Naive thymus-derived CD4-positive, alpha-beta T cell (primary cell): ENCODE measurements at regions not wholly inside any gene's neighbourhood (a gene's known extent, or its start where the extent isn't known, plus 50 kb on each side); places are given as distances from the start of the nearest gene placed in this dataset.

ENCODE experiments used
- ATAC-seq: fragments of 150-1000 bp; cut with Tn5 transposase; 2 replicates; pipeline ENCODE4 v1.10.0; 2021; ENCODE audit warnings: mild to moderate bottlenecking, moderate library complexity
- CTCF ChIA-PET: fragments of 350-600 bp; sonication (Branson Sonifier 250); formaldehyde crosslinking; loops from one replicate; lab custom pipeline; 2021; ENCODE audit warnings: antibody characterized with exemption; lab: Charles Lee
- POLR2A ChIA-PET: fragments of 350-600 bp; sonication (Branson Sonifier 250); formaldehyde crosslinking; loops from one replicate; lab custom pipeline; 2021; ENCODE audit warnings: antibody characterized with exemption, inconsistent platforms; lab: Charles Lee
- DNase-seq, 9 donors: peaks; one replicate each; pipeline versions ENCODE4 v3.0.0 to v3.0.0-alpha.2; 2020 to 2022; ENCODE audit warnings: mixed read lengths in 1 of 9
- H3K27ac ChIP-seq: one replicate; pipeline ENCODE4 v1.7.0; 2013; ENCODE audit warnings: mild to moderate bottlenecking, low read depth, low read length, moderate library complexity
- H3K27me3 ChIP-seq, 2 donors: one replicate each; pipeline ENCODE4 v1.7.0; 2013; ENCODE audit warnings: low read length in 2 of 2, mild to moderate bottlenecking in 2 of 2, moderate library complexity in 2 of 2; ENCODE audit not compliant: control insufficient read depth in 2 of 2, insufficient read depth in 2 of 2
- H3K36me3 ChIP-seq, 3 experiments: 1 replicate in 2 of 3; 2 replicates in 1 of 3; pipeline ENCODE4 v1.7.0; 2013; ENCODE audit warnings: low read length in 3 of 3, mild to moderate bottlenecking in 3 of 3, moderate library complexity in 1 of 3; ENCODE audit not compliant: insufficient read depth in 3 of 3, control insufficient read depth in 2 of 3
- H3K4me1 ChIP-seq, 2 donors: one replicate each; pipeline ENCODE4 v1.7.0; 2013; ENCODE audit warnings: low read length in 2 of 2, mild to moderate bottlenecking in 2 of 2, moderate library complexity in 1 of 2; ENCODE audit not compliant: control insufficient read depth in 2 of 2, insufficient read depth in 2 of 2
- H3K4me3 ChIP-seq: 2 replicates; pipeline ENCODE4 v1.7.0; 2013; ENCODE audit warnings: mild to moderate bottlenecking, low read length
- H3K9me3 ChIP-seq, 3 experiments: 1 replicate in 2 of 3; 2 replicates in 1 of 3; pipeline ENCODE4 v1.7.0; 2013; ENCODE audit warnings: low read length in 3 of 3; ENCODE audit not compliant: control insufficient read depth in 2 of 3
- H3K27ac Mint-ChIP-seq, 9 donors: one replicate each; pipeline ENCODE4 v1.8.0; 2020 to 2022; ENCODE audit warnings: mixed read lengths in 9 of 9, mild to moderate bottlenecking in 8 of 9, moderate library complexity in 5 of 9, inconsistent platforms in 2 of 9
- H3K27me3 Mint-ChIP-seq, 5 donors: one replicate each; pipeline ENCODE4 v1.8.0; 2021 to 2022; ENCODE audit warnings: mixed read lengths in 5 of 5, mild to moderate bottlenecking in 1 of 5
- H3K36me3 Mint-ChIP-seq, 5 donors: one replicate each; pipeline ENCODE4 v1.8.0; 2020 to 2022; ENCODE audit warnings: mixed read lengths in 5 of 5, mild to moderate bottlenecking in 3 of 5, inconsistent platforms in 1 of 5
- H3K4me1 Mint-ChIP-seq, 7 donors: one replicate each; pipeline ENCODE4 v1.8.0; 2020 to 2022; ENCODE audit warnings: mixed read lengths in 7 of 7, mild to moderate bottlenecking in 3 of 7, inconsistent platforms in 1 of 7
- H3K4me3 Mint-ChIP-seq, 10 donors: one replicate each; pipeline ENCODE4 v1.8.0; 2020 to 2022; ENCODE audit warnings: mild to moderate bottlenecking in 10 of 10, mixed read lengths in 10 of 10, moderate library complexity in 6 of 10, inconsistent platforms in 2 of 10
- H3K9me3 Mint-ChIP-seq, 11 donors: one replicate each; pipeline ENCODE4 v1.8.0; 2020 to 2022; ENCODE audit warnings: mixed read lengths in 11 of 11, mild to moderate bottlenecking in 4 of 11, inconsistent platforms in 1 of 11, moderate library complexity in 1 of 11
- intact Hi-C, 2 donors: fragments of 100-400 bp; cut with micrococcal nuclease; formaldehyde crosslinking; loops; one replicate each; pipeline ENCODE4 v1.15.1; 2023

GRCh38 chr15:56868170-56868569, 50.3 kb upstream of the TCF12 start:
- DNase-seq = no peak
- H3K4me1 Mint-ChIP-seq = no peaks in the 10 kb centered on the region
- Histone ChIP-seq H3K4me1 (no peaks in the 10 kb centered on the region), H3K36me3 (no peaks in the 10 kb centered on the region), H3K9me3 (no peaks in the 10 kb centered on the region), H3K27ac (no peak overlapping the region), H3K4me3 (no peak overlapping the region), H3K27me3 (no peaks in the 10 kb centered on the region)
- H3K36me3 Mint-ChIP-seq = no peaks in the 10 kb centered on the region
- ChIA-PET POLR2A (no interaction called here), CTCF (no interaction called here)
- peaks cover 0 to 3% (median 0%) of the 10 kb centered on the region in 5 donors for H3K27me3 Mint-ChIP-seq
- no peak for ATAC-seq
- no peak overlapping the region for H3K27ac Mint-ChIP-seq
- no peaks in the 10 kb centered on the region for H3K9me3 Mint-ChIP-seq
- H3K4me3 Mint-ChIP-seq = no peak overlapping the region
- intact Hi-C loops = no loop called here

GRCh38 chr15:56866803-56867202, 51.6 kb upstream of the TCF12 start:
- H3K27ac Mint-ChIP-seq = no peak overlapping the region
- intact Hi-C loops = no loop called here
- Histone ChIP-seq H3K27ac (no peak overlapping the region), H3K27me3 (no peaks in the 10 kb centered on the region), H3K4me1 (no peaks in the 10 kb centered on the region), H3K36me3 (no peaks in the 10 kb centered on the region), H3K4me3 (no peak overlapping the region), H3K9me3 (no peaks in the 10 kb centered on the region)
- ChIA-PET CTCF (no interaction called here), POLR2A (no interaction called here)
- DNase-seq (no peak), ATAC-seq (no peak)
- no peak overlapping the region for H3K4me3 Mint-ChIP-seq
- peaks cover 0 to 6% (median 0%) of the 10 kb centered on the region in 5 donors for H3K36me3 Mint-ChIP-seq
- peaks cover 0 to 6% (median 0%) of the 10 kb centered on the region in 5 donors for H3K27me3 Mint-ChIP-seq
- H3K4me1 Mint-ChIP-seq = no peaks in the 10 kb centered on the region
- H3K9me3 Mint-ChIP-seq = no peaks in the 10 kb centered on the region

GRCh38 chr15:56857828-56858227, 60.6 kb upstream of the TCF12 start:
- no peak overlapping the region for H3K27ac ChIP-seq
- intact Hi-C loops = no loop called here
- ChIA-PET POLR2A (no interaction called here), CTCF (no interaction called here)
- H3K27ac Mint-ChIP-seq = no peak overlapping the region
- no peak for DNase-seq
- peaks cover 0 to 19% (median 6%) of the 10 kb centered on the region in 5 donors for H3K27me3 Mint-ChIP-seq
- no peaks in the 10 kb centered on the region for H3K27me3 ChIP-seq
- H3K4me1 Mint-ChIP-seq = no peaks in the 10 kb centered on the region
- no peak overlapping the region for H3K4me3 ChIP-seq
- peaks cover 0 to 14% (median 4%) of the 10 kb centered on the region in 5 donors for H3K36me3 Mint-ChIP-seq
- H3K4me1 ChIP-seq = no peaks in the 10 kb centered on the region
- no peaks in the 10 kb centered on the region for H3K36me3 ChIP-seq
- no peaks in the 10 kb centered on the region for H3K9me3 ChIP-seq
- no peak for ATAC-seq
- H3K9me3 Mint-ChIP-seq = peaks cover 0 to 1% (median 0%) of the 10 kb centered on the region in 11 donors
- H3K4me3 Mint-ChIP-seq = no peak overlapping the region

GRCh38 chr15:56856934-56857333, 61.5 kb upstream of the TCF12 start:
- Mint-ChIP-seq H3K4me1 (no peaks in the 10 kb centered on the region), H3K4me3 (no peak overlapping the region), H3K27ac (no peak overlapping the region), H3K36me3 (peaks cover 0 to 9% (median 4%) of the 10 kb centered on the region in 5 donors), H3K9me3 (peaks cover 0 to 1% (median 0%) of the 10 kb centered on the region in 11 donors), H3K27me3 (peaks cover 0 to 19% (median 6%) of the 10 kb centered on the region in 5 donors)
- H3K9me3 ChIP-seq = no peaks in the 10 kb centered on the region
- DNase-seq = no peak
- H3K36me3 ChIP-seq = no peaks in the 10 kb centered on the region
- ChIA-PET CTCF (no interaction called here), POLR2A (no interaction called here)
- H3K27ac ChIP-seq = no peak overlapping the region
- no peaks in the 10 kb centered on the region for H3K4me1 ChIP-seq
- no peak overlapping the region for H3K4me3 ChIP-seq
- H3K27me3 ChIP-seq = no peaks in the 10 kb centered on the region
- intact Hi-C loops = no loop called here
- no peak for ATAC-seq

- no peak overlapping the region for H3K4me3 Mint-ChIP-seq
- Histone ChIP-seq H3K9me3 (no peaks in the 10 kb centered on the region), H3K36me3 (no peaks in the 10 kb centered on the region), H3K27ac (no peak overlapping the region), H3K4me1 (no peaks in the 10 kb centered on the region), H3K4me3 (no peak overlapping the region), H3K27me3 (no peaks in the 10 kb centered on the region)
- H3K4me1 Mint-ChIP-seq = no peaks in the 10 kb centered on the region
- peaks cover 0 to 19% (median 4%) of the 10 kb centered on the region in 5 donors for H3K36me3 Mint-ChIP-seq
- H3K27me3 Mint-ChIP-seq = peaks cover 0 to 16% (median 0%) of the 10 kb centered on the region in 5 donors
- ChIA-PET CTCF (no interaction called here), POLR2A (no interaction called here)
- no peaks in the 10 kb centered on the region for H3K9me3 Mint-ChIP-seq
- no peak for ATAC-seq
- H3K27ac Mint-ChIP-seq = no peak overlapping the region
- intact Hi-C loops = no loop called here
- DNase-seq = no peak
Observed at GRCh38 chr15:56844892-56845291, 73.6 kb upstream of the TCF12 start.

- H3K4me3 ChIP-seq = no peak overlapping the region
- Mint-ChIP-seq H3K9me3 (peaks cover 0 to 2% (median 0%) of the 10 kb centered on the region in 11 donors), H3K36me3 (peaks cover 0 to 18% (median 4%) of the 10 kb centered on the region in 5 donors), H3K27me3 (peaks cover 0 to 17% (median 0%) of the 10 kb centered on the region in 5 donors), H3K27ac (no peak overlapping the region), H3K4me3 (no peak overlapping the region), H3K4me1 (peaks cover 0 to 2% (median 0%) of the 10 kb centered on the region in 7 donors)
- no peaks in the 10 kb centered on the region for H3K4me1 ChIP-seq
- POLR2A ChIA-PET = no interaction called here
- no peaks in the 10 kb centered on the region for H3K9me3 ChIP-seq
- DNase-seq (no peak), ATAC-seq (no peak)
- no peak overlapping the region for H3K27ac ChIP-seq
- intact Hi-C loops = no loop called here
- H3K36me3 ChIP-seq = no peaks in the 10 kb centered on the region
- CTCF ChIA-PET = no interaction called here
- no peaks in the 10 kb centered on the region for H3K27me3 ChIP-seq
Observed at GRCh38 chr15:56844471-56844870, 74.0 kb upstream of the TCF12 start.

GRCh38 chr15:56839641-56840040, 78.8 kb upstream of the TCF12 start:
- H3K4me1 Mint-ChIP-seq = peaks cover 0 to 10% (median 5%) of the 10 kb centered on the region in 7 donors
- H3K4me3 ChIP-seq = no peak overlapping the region
- no peaks in the 10 kb centered on the region for H3K9me3 ChIP-seq
- no peak overlapping the region for H3K27ac ChIP-seq
- H3K4me1 ChIP-seq = no peaks in the 10 kb centered on the region
- no peak overlapping the region for H3K4me3 Mint-ChIP-seq
- H3K27ac Mint-ChIP-seq = no peak overlapping the region
- H3K9me3 Mint-ChIP-seq = peaks cover 0 to 2% (median 0%) of the 10 kb centered on the region in 11 donors
- ATAC-seq (no peak), DNase-seq (no peak)
- CTCF ChIA-PET = no interaction called here
- H3K36me3 Mint-ChIP-seq = peaks cover 0 to 6% (median 0%) of the 10 kb centered on the region in 5 donors
- H3K27me3 Mint-ChIP-seq = peaks cover 0 to 11% (median 0%) of the 10 kb centered on the region in 5 donors
- H3K27me3 ChIP-seq = no peaks in the 10 kb centered on the region
- POLR2A ChIA-PET = no interaction called here
- no peaks in the 10 kb centered on the region for H3K36me3 ChIP-seq
- intact Hi-C loops = no loop called here
